GM10266 (cell line): ENCODE measurements at regions not wholly inside any gene's neighbourhood (a gene's known extent, or its start where the extent isn't known, plus 50 kb on each side); places are given as distances from the start of the nearest gene placed in this dataset.

Experiments
- DNase-seq: peaks from one replicate; pipeline ENCODE4 v3.0.0; 2012; ENCODE audit errors: extremely low spot score
- CTCF ChIP-seq: IDR thresholded peaks from 2 replicates; pipeline ENCODE4 v1.5.1; 2012; ENCODE audit warnings: mild to moderate bottlenecking, low read depth; ENCODE audit not compliant: control insufficient read depth, insufficient read depth; ENCODE audit errors: missing control alignments

GRCh38 chr2:122815120-122815519 lies 1059.7 kb downstream of the TSN start:
- TF ChIP-seq CTCF: no peak
- DNase-seq: no peak

GRCh38 chr2:122816803-122817202 lies 1061.4 kb downstream of the TSN start:
- no peak for DNase-seq
- no peak for TF ChIP-seq CTCF

GRCh38 chr2:122822319-122822718 lies 1066.9 kb downstream of the TSN start:
- no peak for TF ChIP-seq CTCF
- no peak for DNase-seq

GRCh38 chr2:122830157-122830556 lies 1074.7 kb downstream of the TSN start:
- no peak for TF ChIP-seq CTCF
- no peak for DNase-seq

GRCh38 chr2:122831649-122832048 lies 1076.2 kb downstream of the TSN start:
- no peak for DNase-seq
- TF ChIP-seq CTCF: no peak

- TF ChIP-seq CTCF: no peak
- DNase-seq: no peak
These were observed 1088.1 kb downstream of the TSN start for GRCh38 chr2:122843503-122843902.

GRCh38 chr2:122851161-122851560 lies 1095.7 kb downstream of the TSN start:
- no peak for DNase-seq
- no peak for TF ChIP-seq CTCF
